Caki2 (cell line): ENCODE measurements at regions not wholly inside any gene's neighbourhood (a gene's known extent, or its start where the extent isn't known, plus 50 kb on each side); places are given as distances from the start of the nearest gene placed in this dataset.
A peak's percentile ranks its signal among the peaks of the same experiment; 100 is the strongest.

Experiments
- DNase-seq: peaks from one replicate; pipeline ENCODE4 v3.0.0-alpha.2; 2015; ENCODE audit warnings: low read depth
- in situ Hi-C: cut with HindIII; loops from 2 replicates; pipeline ENCODE4 v1.10.0; 2016; ENCODE audit warnings: low sequenced_read_pairs, low pct_unique_long_range_greater_than_20kb, mixed read lengths

- in situ Hi-C loops, result no loop called here
- DNase-seq, result no peak
Observed at GRCh38 chr2:34632327-34632726, 1033.2 kb upstream of the FAM98A start.

GRCh38 chr2:34627003-34627402, 1027.9 kb upstream of the FAM98A start:
- peak; percentile 93 for DNase-seq
- in situ Hi-C loops, result no loop called here

- in situ Hi-C loops, result no loop called here
- DNase-seq, result no peak
Observed at GRCh38 chr2:34604164-34604563, 1005.1 kb upstream of the FAM98A start.

GRCh38 chr2:34602262-34602661, 1003.2 kb upstream of the FAM98A start:
- DNase-seq, result no peak
- in situ Hi-C loops, result no loop called here

GRCh38 chr2:34601561-34601960, 1002.5 kb upstream of the FAM98A start:
- no peak for DNase-seq
- in situ Hi-C loops, result no loop called here

- in situ Hi-C loops, result no loop called here
- DNase-seq, result peak; percentile 64
Observed at GRCh38 chr2:34578641-34579040, 979.5 kb upstream of the FAM98A start.

- in situ Hi-C loops, result no loop called here
- peak; percentile 32 for DNase-seq
Observed at GRCh38 chr2:34570266-34570872, 971.3 kb upstream of the FAM98A start.

GRCh38 chr2:34567128-34567527, 968.0 kb upstream of the FAM98A start:
- DNase-seq, result no peak
- in situ Hi-C loops, result no loop called here

GRCh38 chr2:34552337-34552736, 953.2 kb upstream of the FAM98A start:
- in situ Hi-C loops, result no loop called here
- DNase-seq, result no peak

- in situ Hi-C loops, result no loop called here
- no peak for DNase-seq
Observed at GRCh38 chr2:34549710-34550345, 950.7 kb upstream of the FAM98A start.

- DNase-seq, result no peak
- in situ Hi-C loops, result no loop called here
Observed at GRCh38 chr2:34547900-34548299, 948.8 kb upstream of the FAM98A start.

GRCh38 chr2:34547340-34547739, 948.2 kb upstream of the FAM98A start:
- in situ Hi-C loops, result no loop called here
- DNase-seq, result no peak

- DNase-seq, result no peak
- in situ Hi-C loops, result no loop called here
Observed at GRCh38 chr2:34545486-34546136, 946.5 kb upstream of the FAM98A start.

- no peak for DNase-seq
- in situ Hi-C loops, result no loop called here
Observed at GRCh38 chr2:34534761-34535160, 935.7 kb upstream of the FAM98A start.

- no peak for DNase-seq
- in situ Hi-C loops, result no loop called here
Observed at GRCh38 chr2:34534341-34534740, 935.2 kb upstream of the FAM98A start.

GRCh38 chr2:34533585-34534183, 934.6 kb upstream of the FAM98A start:
- DNase-seq, result no peak
- in situ Hi-C loops, result no loop called here

GRCh38 chr2:34529965-34530364, 930.9 kb upstream of the FAM98A start:
- no peak for DNase-seq
- in situ Hi-C loops, result no loop called here

GRCh38 chr2:34523958-34524514, 924.9 kb upstream of the FAM98A start:
- in situ Hi-C loops, result no loop called here
- no peak for DNase-seq

GRCh38 chr2:34519659-34520058, 920.6 kb upstream of the FAM98A start:
- no peak for DNase-seq
- in situ Hi-C loops, result no loop called here
